BE2C (cell line): ENCODE measurements at regions not wholly inside any gene's neighbourhood (a gene's known extent, or its start where the extent isn't known, plus 50 kb on each side); places are given as distances from the start of the nearest gene placed in this dataset.

Experiments
- DNase-seq: peaks from one replicate; pipeline ENCODE4 v3.0.0-alpha.2; 2020
- H3K27me3 ChIP-seq: fragments of 250-450 bp; sonication (Bioruptor Pico); 2 replicates; pipeline ENCODE4 v1.5.1; 2020; ENCODE audit warnings: mild to moderate bottlenecking
- H3K36me3 ChIP-seq: fragments of 250-450 bp; sonication (Bioruptor Pico); 2 replicates; pipeline ENCODE4 v1.5.1; 2020; ENCODE audit warnings: mild to moderate bottlenecking
- H3K4me1 ChIP-seq: fragments of 250-450 bp; sonication (Bioruptor Pico); 2 replicates; pipeline ENCODE4 v1.5.1; 2020
- H3K4me3 ChIP-seq: 2 replicates; pipeline ENCODE4 v1.5.1; 2011; ENCODE audit warnings: low read depth, low read length
- H3K9me3 ChIP-seq: fragments of 250-450 bp; sonication (Bioruptor Pico); 2 replicates; pipeline ENCODE4 v1.5.1; 2020
- TF ChIP-seq, protein P1 (sequence below): IDR thresholded peaks from 2 replicates; pipeline ENCODE4 v1.5.1; 2012; ENCODE audit warnings: mild to moderate bottlenecking, low read depth, low read length

DNA sequence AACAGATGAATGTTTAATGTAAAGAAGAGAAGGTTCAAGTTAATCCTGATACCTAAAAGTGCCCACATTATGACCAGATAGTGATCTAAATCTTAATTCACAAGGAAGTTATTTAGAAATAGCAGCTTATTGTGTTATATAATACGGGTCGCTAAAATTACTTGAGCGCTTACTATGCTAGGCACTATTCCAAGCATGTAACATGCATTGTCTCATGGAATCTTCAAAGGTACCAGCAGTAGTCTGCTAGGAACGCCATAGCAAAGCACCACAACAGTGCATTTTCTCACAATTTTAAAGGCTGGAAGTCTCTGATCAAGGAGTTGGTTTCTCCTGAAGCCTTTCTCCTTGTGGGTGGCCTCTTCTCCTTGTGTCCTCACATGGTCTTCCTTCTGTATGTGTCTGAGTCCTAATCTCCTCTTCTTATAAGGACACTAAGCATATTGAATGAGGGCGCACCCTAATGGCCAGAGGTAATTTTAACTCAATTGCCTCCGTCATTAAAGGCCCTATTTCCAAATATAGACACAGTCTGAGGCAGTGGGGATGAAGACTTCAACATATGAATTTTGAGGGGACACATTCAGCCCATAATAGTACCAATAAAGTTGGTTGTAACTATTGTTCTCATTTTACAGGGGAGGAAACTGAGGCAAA, 118.4 kb downstream of the LRRC30 start:
- Histone ChIP-seq H3K27me3 (no peaks in the 10 kb centered on the region), H3K4me3 (no peak overlapping the region), H3K9me3 (no peaks in the 10 kb centered on the region), H3K4me1 (no peaks in the 10 kb centered on the region), H3K36me3 (no peaks in the 10 kb centered on the region)
- TF ChIP-seq, protein P1, sequence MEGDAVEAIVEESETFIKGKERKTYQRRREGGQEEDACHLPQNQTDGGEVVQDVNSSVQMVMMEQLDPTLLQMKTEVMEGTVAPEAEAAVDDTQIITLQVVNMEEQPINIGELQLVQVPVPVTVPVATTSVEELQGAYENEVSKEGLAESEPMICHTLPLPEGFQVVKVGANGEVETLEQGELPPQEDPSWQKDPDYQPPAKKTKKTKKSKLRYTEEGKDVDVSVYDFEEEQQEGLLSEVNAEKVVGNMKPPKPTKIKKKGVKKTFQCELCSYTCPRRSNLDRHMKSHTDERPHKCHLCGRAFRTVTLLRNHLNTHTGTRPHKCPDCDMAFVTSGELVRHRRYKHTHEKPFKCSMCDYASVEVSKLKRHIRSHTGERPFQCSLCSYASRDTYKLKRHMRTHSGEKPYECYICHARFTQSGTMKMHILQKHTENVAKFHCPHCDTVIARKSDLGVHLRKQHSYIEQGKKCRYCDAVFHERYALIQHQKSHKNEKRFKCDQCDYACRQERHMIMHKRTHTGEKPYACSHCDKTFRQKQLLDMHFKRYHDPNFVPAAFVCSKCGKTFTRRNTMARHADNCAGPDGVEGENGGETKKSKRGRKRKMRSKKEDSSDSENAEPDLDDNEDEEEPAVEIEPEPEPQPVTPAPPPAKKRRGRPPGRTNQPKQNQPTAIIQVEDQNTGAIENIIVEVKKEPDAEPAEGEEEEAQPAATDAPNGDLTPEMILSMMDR, result no peak
- no peak for DNase-seq

DNA sequence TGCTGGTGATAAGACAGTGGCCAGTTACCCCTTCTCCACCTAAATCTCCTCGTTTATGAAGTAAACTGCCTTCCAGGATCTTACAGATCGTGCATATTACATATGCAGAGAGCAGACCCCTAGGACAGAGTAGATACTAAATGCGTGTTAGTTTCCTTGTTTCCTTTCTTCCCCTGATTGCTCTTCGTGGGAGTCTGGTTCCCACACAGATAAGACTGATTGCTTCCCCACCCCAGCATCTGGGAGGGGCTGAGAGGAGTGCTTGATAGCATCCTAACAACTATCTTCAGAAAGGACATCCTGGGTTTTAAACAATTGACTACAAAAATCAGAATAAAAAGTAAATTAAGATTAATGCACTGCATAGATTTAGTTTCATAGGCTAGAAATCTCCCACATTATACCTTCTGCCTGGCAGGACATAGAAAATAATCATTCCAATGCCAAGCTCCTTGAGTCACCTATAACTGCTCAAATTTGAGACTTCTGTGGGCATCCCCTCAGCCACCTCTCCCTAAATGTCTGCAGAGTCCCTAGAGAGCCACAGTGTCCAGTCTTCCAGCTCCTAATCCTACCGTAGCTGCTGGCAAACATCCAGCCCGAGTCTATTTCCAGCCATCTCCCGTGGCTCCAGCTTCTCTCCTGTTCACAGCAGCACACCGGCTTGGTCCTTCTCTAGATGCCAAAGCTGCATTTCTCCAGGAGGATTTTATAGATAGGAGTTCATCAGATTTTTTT, 128.3 kb downstream of the LRRC30 start:
- Histone ChIP-seq H3K4me1 (no peaks in the 10 kb centered on the region), H3K36me3 (no peaks in the 10 kb centered on the region), H3K9me3 (no peaks in the 10 kb centered on the region), H3K27me3 (no peaks in the 10 kb centered on the region), H3K4me3 (no peak overlapping the region)
- no peak for DNase-seq
- TF ChIP-seq, protein P1, result no peak

DNA sequence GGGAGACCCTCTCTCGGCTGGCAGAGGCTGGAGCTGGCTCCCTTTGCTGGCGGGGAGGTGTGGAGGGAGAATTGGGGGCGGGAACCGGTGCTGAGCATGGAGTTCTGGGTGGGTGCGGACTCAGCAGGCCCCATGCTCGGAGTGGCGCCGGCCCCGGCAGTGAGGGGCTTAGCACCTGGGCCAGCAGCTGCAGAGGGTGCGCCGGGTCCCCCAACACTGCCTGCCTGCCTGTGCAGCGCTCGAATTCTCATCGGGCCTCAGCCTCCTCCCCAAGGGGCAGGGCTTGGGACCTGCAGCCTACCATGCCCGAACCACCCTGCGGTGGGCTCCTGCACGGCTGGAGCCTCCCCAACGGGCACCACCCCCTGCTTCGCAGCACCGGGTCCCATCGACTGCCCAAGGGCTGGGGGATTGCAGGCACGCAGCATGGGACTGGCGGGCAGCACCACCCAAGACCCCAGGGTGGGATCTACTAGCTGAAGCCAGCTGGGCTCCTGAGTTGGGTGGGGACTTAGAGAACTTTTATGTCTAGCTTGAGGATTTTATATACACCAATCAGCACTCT, 129.8 kb downstream of the LRRC30 start:
- TF ChIP-seq, protein P1, result no peak
- H3K4me1 ChIP-seq, result no peaks in the 10 kb centered on the region
- H3K4me3 ChIP-seq, result no peak overlapping the region
- H3K36me3 ChIP-seq, result no peaks in the 10 kb centered on the region
- H3K9me3 ChIP-seq, result no peaks in the 10 kb centered on the region
- no peak for DNase-seq
- no peaks in the 10 kb centered on the region for H3K27me3 ChIP-seq

DNA sequence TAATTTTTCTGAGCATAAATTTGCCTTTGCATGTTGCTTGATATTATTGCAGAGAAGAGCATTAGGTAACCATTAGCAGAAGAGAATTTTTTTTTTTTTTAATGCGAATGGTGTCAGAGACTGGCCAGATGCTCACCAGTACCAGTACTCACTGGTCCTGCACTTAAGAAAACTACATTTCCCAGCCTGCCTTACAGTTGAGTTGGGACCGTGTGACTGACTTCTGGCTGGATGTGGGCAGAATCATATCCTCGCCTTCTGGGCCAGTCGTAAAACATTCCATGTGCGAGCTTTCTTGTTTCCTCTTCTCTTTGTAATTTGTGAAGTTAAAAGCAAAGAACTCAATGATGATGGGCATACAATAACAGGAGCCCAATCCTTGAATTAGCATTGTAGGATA, 132.4 kb downstream of the LRRC30 start:
- DNase-seq, result no peak
- Histone ChIP-seq H3K4me1 (no peaks in the 10 kb centered on the region), H3K4me3 (no peak overlapping the region), H3K36me3 (no peaks in the 10 kb centered on the region), H3K27me3 (no peaks in the 10 kb centered on the region), H3K9me3 (no peaks in the 10 kb centered on the region)
- TF ChIP-seq, protein P1, result no peak

DNA sequence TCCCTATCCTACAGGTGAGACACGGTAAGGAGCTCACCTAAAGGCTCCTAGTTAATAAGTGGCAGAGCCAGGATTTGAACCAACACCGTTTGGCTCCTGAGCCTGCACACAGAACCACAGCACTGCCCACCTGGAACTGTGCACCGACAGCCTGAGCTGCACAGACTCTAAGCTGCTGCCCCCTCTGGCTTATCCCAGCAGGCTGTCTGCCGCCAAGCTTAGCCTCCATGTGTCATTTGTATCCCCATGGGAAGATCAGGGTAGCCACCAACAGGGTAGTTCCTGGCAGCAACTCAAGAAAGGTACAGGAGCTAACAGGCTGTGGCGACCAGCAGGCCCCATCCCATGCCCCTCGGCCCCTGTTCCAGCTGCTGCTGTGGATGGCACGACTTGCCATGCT, 135.7 kb downstream of the LRRC30 start:
- H3K27me3 ChIP-seq, result no peaks in the 10 kb centered on the region
- TF ChIP-seq, protein P1, result no peak

DNA sequence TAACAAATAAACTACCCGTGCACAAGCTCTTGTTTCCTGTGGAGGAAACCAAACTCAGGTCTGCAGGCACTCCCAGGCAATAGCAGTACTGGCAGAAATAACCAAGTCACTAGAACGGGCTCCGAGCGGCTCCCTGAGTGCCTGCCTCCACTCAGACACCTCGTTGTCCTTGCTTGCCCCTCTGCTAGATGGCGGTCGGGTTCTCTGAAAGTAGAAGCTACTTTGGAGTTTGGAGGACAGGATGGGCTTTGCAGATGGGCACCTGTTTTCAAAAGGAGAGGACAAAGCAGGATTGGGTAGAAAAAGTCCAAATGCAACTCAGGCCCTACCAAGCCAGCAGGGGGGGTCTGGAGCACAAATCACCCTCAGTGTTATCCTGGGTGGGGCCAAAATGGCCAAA, 136.4 kb downstream of the LRRC30 start:
- H3K27me3 ChIP-seq, result no peaks in the 10 kb centered on the region
- DNase-seq, result no peak
- TF ChIP-seq, protein P1, result no peak
- H3K4me3 ChIP-seq, result no peak overlapping the region
- no peaks in the 10 kb centered on the region for H3K36me3 ChIP-seq
- no peaks in the 10 kb centered on the region for H3K4me1 ChIP-seq
- H3K9me3 ChIP-seq, result no peaks in the 10 kb centered on the region

More for the DNA sequence above, 135.7 kb downstream of the LRRC30 start:
- no peaks in the 10 kb centered on the region for H3K4me1 ChIP-seq
- H3K4me3 ChIP-seq, result no peak overlapping the region
- DNase-seq, result no peak
- H3K9me3 ChIP-seq, result no peaks in the 10 kb centered on the region
- no peaks in the 10 kb centered on the region for H3K36me3 ChIP-seq
